Renal cortex interstitium (tissue), 11 donors: ENCODE measurements at regions not wholly inside any gene's neighbourhood (a gene's known extent, or its start where the extent isn't known, plus 50 kb on each side); places are given as distances from the start of the nearest gene placed in this dataset.
A peak's percentile ranks its signal among the peaks of the same experiment; 100 is the strongest.

Experiments used
- DNase-seq, 11 donors: peaks; one replicate each; pipeline ENCODE4 v3.0.0-alpha.2; 2013; ENCODE audit warnings: low read depth in 9 of 11, low spot score in 4 of 11; ENCODE audit errors: extremely low read depth in 1 of 11

GRCh38 chr12:19066475-19067001 is 63.0 kb upstream of the PLEKHA5 start:
- DNase-seq, result peak in 1 of 11 donors; percentile 5

GRCh38 chr12:19068137-19068536 is 61.4 kb upstream of the PLEKHA5 start:
- no peak for DNase-seq

DNA sequence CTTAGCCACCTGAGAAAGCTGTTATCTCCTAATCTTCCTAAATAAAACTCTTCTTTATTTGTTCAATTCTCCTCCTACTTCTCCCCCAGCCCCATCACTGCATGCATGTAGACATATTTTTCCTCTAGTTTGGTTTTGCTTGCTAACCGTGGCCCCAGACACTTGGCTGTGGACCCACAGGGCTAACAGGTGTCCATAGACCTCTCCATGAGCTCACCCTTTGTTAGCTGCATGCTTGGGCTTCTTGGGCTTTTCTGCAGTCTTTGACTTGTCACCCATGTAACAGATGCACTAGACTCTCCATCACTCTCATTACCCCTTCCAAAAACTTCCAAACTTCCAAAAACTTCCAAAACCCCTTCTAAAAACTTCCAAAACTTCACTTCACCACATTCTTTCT is 59.2 kb upstream of the PLEKHA5 start:
- no peak for DNase-seq

DNA sequence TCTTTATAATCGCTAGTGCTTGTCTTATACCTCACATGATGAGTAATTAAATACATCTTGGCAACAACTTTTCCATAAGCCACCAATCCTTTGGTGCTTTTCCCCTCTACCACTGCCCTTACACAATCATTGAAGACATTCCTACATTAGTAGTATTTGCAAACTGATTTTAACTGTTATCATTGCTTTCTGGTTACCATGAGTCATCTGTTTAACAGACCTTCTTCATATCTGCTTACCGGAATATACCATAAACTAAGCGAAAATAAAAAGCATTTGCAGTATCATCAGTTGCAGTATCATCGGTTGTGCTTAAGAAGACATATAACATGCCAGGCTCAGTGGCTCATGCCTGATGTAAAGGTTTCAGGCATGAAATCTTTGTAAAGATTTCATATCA is 54.8 kb upstream of the PLEKHA5 start:
- DNase-seq, result no peak

DNA sequence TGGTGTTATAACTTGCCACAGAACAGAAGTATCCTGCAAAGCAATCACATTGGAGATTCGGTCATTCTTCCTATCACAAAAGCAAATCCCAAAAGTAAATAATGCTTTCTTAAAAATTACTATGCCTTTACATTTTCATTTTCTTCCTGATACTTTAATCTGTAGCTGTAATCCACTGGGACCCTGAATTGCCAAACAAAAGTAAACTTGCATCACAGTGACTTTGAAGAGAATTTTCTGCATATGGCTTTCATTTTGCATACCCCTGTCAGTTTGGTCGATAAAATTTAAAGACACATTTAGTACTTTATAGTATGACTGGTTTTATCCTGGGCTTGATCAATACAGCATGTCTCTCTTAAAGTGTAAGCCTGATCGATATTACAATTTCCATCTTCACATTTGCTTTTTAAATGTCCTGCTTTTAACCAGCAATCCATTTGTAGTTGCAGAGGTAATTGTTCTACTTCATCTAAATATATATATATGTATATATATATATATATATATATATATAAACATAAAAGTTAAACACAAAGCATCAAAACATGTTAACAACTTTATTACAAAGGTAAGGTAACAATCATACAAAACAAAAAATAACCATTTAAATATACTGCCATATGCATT is 53.7 kb upstream of the PLEKHA5 start:
- no peak for DNase-seq
